Spleen (tissue), 11 donors: ENCODE measurements at regions not wholly inside any gene's neighbourhood (a gene's known extent, or its start where the extent isn't known, plus 50 kb on each side); places are given as distances from the start of the nearest gene placed in this dataset.

ENCODE experiments used
- DNase-seq: peaks from one replicate; pipeline ENCODE4 v3.0.0-alpha.2; 2020
- H3K27ac ChIP-seq, 8 donors: fragments of 200-600 bp; sonication (generic) in 7 of 8; 1 replicate in 4 of 8; 2 replicates in 4 of 8; pipeline versions ENCODE4 v1.5.0 to v1.8.0; 2016 to 2021; ENCODE audit warnings: inconsistent platforms in 4 of 8, mild to moderate bottlenecking in 4 of 8, moderate library complexity in 1 of 8
- H3K27me3 ChIP-seq, 7 donors: fragments of 200-600 bp; sonication (generic) in 6 of 7; replicated peaks in 1 of 7; 1 replicate in 4 of 7; 2 replicates in 3 of 7; pipeline versions ENCODE4 v1.5.0 to v1.8.0; 2016 to 2021; ENCODE audit warnings: inconsistent platforms in 3 of 7, mild to moderate bottlenecking in 1 of 7
- H3K36me3 ChIP-seq, 6 donors: fragments of 200-600 bp; sonication (generic) in 5 of 6; 1 replicate in 4 of 6; 2 replicates in 2 of 6; pipeline versions ENCODE4 v1.5.0 to v1.8.0; 2016 to 2021; ENCODE audit warnings: inconsistent platforms in 2 of 6
- H3K4me1 ChIP-seq, 6 donors: fragments of 200-600 bp; sonication (generic) in 5 of 6; 1 replicate in 3 of 6; 2 replicates in 3 of 6; pipeline versions ENCODE4 v1.5.0 to v1.8.0; 2016 to 2021; ENCODE audit warnings: inconsistent platforms in 3 of 6
- H3K4me3 ChIP-seq, 8 donors: fragments of 200-600 bp; sonication (generic) in 7 of 8; 1 replicate in 4 of 8; 2 replicates in 4 of 8; pipeline versions ENCODE4 v1.5.0 to v1.8.0; 2016 to 2021; ENCODE audit warnings: inconsistent platforms in 4 of 8, mild to moderate bottlenecking in 4 of 8, moderate library complexity in 2 of 8
- H3K9me3 ChIP-seq, 8 donors: fragments of 200-600 bp; sonication (generic) in 7 of 8; 1 replicate in 4 of 8; 2 replicates in 4 of 8; pipeline versions ENCODE4 v1.5.0 to v1.8.0; 2016 to 2021; ENCODE audit warnings: inconsistent platforms in 4 of 8
- POLR2A ChIP-seq, 3 donors: fragments of 450-650 bp; IDR thresholded peaks; one replicate each; pipeline ENCODE4 v1.5.1; 2017; ENCODE audit warnings: antibody characterized with exemption in 3 of 3, mild to moderate bottlenecking in 1 of 3
- POLR2AphosphoS5 ChIP-seq, 3 donors: sonication (generic); formaldehyde crosslinking; IDR thresholded peaks; one replicate each; pipeline ENCODE4 v1.5.1; 2017; ENCODE audit warnings: antibody characterized with exemption in 3 of 3
- WGBS, 5 donors: extraction: QIAGEN DNeasy Blood & Tissue Kit in 3 of 5; methylation state at CpG; one replicate each; pipeline versions ENCODE4 v1.1.5 to v1.1.7; 2013 to 2018; 5-methylcytosine and 5-hydroxymethylcytosine counted together
- intact Hi-C: fragments of 100-400 bp; cut with DNase I; formaldehyde crosslinking; loops from one replicate; pipeline ENCODE4 v1.15.0; 2023; ENCODE audit warnings: low total_unique reads
- TF ChIP-seq, protein P1 (sequence below), 11 experiments: fragments of 200-600 bp in 7 of 11; fragments of 450-650 bp in 4 of 11; sonication (generic) in 4 of 11; IDR thresholded peaks in 8 of 11; conservative IDR thresholded peaks in 3 of 11; 1 replicate in 7 of 11; 2 replicates in 4 of 11; pipeline versions ENCODE4 v1.4.0 to v1.8.0; 2016 to 2021; ENCODE audit warnings: antibody characterized with exemption in 11 of 11, inconsistent platforms in 4 of 11, mild to moderate bottlenecking in 1 of 11
- donor health status: healthy with polysubstance abuse.
- donor health status: DM: no; HTN: no; CAD: no; lungs with moderate emphysema.
- donor health status: DM: no; HTN: no; CAD: no.
- donor health status: Bipolar disorder and iron deficiency.
- donor health status: healthy.
- donor health status: DM: no; HTN: no; CAD: no.
- donor health status: DM: yes; HTN: yes; CAD: no.

DNA sequence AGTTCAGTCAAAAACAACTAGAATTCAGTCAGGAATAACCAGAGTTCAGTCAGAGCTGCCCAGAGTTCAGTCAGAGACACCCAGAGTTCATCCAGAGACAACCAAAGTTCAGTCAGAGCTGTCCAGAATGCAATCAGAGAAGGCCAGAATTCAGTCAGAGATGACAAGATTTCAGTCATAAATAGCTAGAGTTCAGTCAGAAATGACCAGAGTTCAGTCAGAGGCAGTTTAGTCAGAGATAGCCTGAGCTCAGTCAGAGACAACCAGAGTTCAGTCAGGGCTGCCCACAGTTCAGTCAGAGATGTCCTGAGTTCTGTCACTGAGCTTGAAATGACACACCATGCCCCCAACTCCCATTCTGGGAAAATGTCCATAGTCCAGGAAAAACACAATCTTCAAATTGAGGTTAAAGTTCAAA, 1102.8 kb downstream of the BCL11B start:
- H3K27me3 ChIP-seq, result peaks cover 0 to 4% (median 0%) of the 10 kb centered on the region in 7 donors
- H3K4me3 ChIP-seq, result no peak overlapping the region
- H3K27ac ChIP-seq, result peak overlapping the region in 1 of 8 donors; percentile 63
- H3K36me3 ChIP-seq, result no peaks in the 10 kb centered on the region
- intact Hi-C loops, result no loop called here
- no peak for TF ChIP-seq POLR2AphosphoS5 (IDR thresholded peaks at IDR 0.05)
- TF ChIP-seq, protein P1, sequence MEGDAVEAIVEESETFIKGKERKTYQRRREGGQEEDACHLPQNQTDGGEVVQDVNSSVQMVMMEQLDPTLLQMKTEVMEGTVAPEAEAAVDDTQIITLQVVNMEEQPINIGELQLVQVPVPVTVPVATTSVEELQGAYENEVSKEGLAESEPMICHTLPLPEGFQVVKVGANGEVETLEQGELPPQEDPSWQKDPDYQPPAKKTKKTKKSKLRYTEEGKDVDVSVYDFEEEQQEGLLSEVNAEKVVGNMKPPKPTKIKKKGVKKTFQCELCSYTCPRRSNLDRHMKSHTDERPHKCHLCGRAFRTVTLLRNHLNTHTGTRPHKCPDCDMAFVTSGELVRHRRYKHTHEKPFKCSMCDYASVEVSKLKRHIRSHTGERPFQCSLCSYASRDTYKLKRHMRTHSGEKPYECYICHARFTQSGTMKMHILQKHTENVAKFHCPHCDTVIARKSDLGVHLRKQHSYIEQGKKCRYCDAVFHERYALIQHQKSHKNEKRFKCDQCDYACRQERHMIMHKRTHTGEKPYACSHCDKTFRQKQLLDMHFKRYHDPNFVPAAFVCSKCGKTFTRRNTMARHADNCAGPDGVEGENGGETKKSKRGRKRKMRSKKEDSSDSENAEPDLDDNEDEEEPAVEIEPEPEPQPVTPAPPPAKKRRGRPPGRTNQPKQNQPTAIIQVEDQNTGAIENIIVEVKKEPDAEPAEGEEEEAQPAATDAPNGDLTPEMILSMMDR (IDR thresholded peaks at IDR 0.05 in 8 of 11, conservative IDR thresholded peaks at IDR 0.05 in 3 of 11), result no peak
- TF ChIP-seq POLR2A (IDR thresholded peaks at IDR 0.05), result no peak
- H3K9me3 ChIP-seq, result peaks cover 0 to 3% (median 0%) of the 10 kb centered on the region in 8 donors
- peaks cover 0 to 23% (median 12%) of the 10 kb centered on the region in 6 donors for H3K4me1 ChIP-seq
- DNase-seq, result no peak

DNA sequence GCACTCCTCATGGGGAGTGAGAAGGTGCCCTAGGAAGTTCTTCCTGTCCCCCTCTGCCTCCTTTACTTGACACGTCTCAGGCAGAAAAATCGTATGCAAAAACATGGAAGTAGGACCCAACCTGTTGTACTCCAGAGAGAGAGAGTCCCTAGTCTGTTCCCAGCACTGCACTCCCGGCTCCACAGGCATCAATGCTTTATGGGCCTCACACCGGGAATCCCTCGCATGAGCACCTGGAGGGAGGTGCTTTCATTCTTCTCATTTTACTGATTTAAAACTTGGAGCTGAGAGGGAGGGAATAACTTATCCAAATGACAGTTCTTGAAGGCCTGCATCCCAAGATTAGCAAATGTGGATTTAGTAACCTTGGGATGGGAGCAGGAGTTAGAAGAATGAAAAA, 1101.4 kb downstream of the BCL11B start:
- no peak overlapping the region for H3K4me3 ChIP-seq
- H3K4me1 ChIP-seq, result peaks cover 0 to 35% (median 15%) of the 10 kb centered on the region in 6 donors
- WGBS, 5 donors, result 54 to 79% (median 61%) methylated on average over 5 of the region's 5 CpGs

DNA sequence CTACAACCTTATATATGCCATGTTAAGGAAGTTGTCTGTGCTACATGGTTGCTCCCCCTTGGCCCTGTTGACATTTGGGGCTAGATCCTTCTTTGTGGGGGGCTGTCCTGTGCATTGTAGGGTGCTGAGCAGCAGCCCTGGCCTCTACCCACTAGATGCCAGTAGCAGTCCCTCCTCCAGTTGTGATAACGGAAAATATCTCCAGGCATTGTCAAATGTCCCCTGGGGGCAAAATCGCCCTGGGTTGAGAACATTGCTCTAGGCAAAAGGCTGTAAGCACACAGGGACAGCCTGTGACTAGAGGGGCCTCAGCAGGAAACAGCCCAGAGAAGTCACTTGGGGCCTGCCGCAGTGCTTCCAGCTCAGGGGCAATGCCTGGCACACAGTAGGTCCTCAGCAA, 1100.3 kb downstream of the BCL11B start:
- peaks cover 0 to 3% (median 0%) of the 10 kb centered on the region in 8 donors for H3K9me3 ChIP-seq
- no peaks in the 10 kb centered on the region for H3K36me3 ChIP-seq
- TF ChIP-seq POLR2A (IDR thresholded peaks at IDR 0.05) (no peak), POLR2AphosphoS5 (IDR thresholded peaks at IDR 0.05) (no peak)
- TF ChIP-seq, protein P1 (IDR thresholded peaks at IDR 0.05 in 8 of 11, conservative IDR thresholded peaks at IDR 0.05 in 3 of 11), result no peak
- peak overlapping the region in 7 of 8 donors; percentile 15 to 80 (median 58) for H3K27ac ChIP-seq
- peaks cover 0 to 37% (median 15%) of the 10 kb centered on the region in 6 donors for H3K4me1 ChIP-seq
- no peak for DNase-seq
- no peak overlapping the region for H3K4me3 ChIP-seq
- intact Hi-C loops, result no loop called here
- H3K27me3 ChIP-seq, result peaks cover 0 to 4% (median 0%) of the 10 kb centered on the region in 7 donors
- WGBS, 5 donors, result 66 to 100% (median 80%) methylated on average over 1 to 3 of the region's 3 CpGs

More for the DNA sequence above, 1101.4 kb downstream of the BCL11B start:
- no peak for TF ChIP-seq POLR2A (IDR thresholded peaks at IDR 0.05)
- no peak for TF ChIP-seq POLR2AphosphoS5 (IDR thresholded peaks at IDR 0.05)
- TF ChIP-seq, protein P1 (IDR thresholded peaks at IDR 0.05 in 8 of 11, conservative IDR thresholded peaks at IDR 0.05 in 3 of 11), result no peak
- intact Hi-C loops, result no loop called here
- H3K36me3 ChIP-seq, result no peaks in the 10 kb centered on the region
- H3K9me3 ChIP-seq, result peaks cover 0 to 3% (median 0%) of the 10 kb centered on the region in 8 donors
- no peak for DNase-seq
- peak overlapping the region in 4 of 8 donors; percentile 34 to 80 (median 65) for H3K27ac ChIP-seq
- H3K27me3 ChIP-seq, result peaks cover 0 to 4% (median 0%) of the 10 kb centered on the region in 7 donors

DNA sequence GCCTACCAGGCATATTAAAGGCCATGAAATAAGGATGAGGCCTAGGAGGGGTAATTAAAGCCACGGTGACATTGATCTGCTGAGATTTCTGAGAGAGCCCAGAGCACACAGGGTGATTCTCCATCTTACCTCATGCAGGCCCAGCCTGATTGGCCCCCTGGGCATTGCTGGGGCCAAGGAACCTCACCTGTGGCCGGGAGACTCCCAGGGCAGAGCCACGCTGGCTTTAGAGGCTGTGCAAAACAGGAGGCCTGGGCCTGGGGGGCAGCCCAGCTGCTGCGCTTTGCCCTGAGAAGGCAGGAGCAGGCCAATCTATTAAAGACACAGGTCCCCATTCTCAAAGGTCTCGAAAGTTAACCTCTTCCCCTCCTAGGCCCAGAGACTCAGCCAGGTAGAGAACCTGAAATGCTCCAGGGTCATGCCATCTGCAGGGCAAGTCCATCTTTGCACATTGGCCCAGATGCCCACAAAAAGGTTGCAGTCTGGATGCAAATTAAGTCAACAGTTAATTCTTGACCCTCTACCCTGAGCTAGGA, 1099.7 kb downstream of the BCL11B start:
- no peak for DNase-seq
- 76 to 77% (median 76%) methylated on average over 2 to 5 of the region's 5 CpGs for WGBS, 5 donors
- Histone ChIP-seq H3K36me3 (no peaks in the 10 kb centered on the region), H3K4me3 (no peak overlapping the region), H3K9me3 (peaks cover 0 to 3% (median 0%) of the 10 kb centered on the region in 8 donors), H3K27me3 (peaks cover 0 to 4% (median 0%) of the 10 kb centered on the region in 7 donors), H3K27ac (peak overlapping the region in 7 of 8 donors; percentile 15 to 80 (median 58)), H3K4me1 (peaks cover 0 to 37% (median 15%) of the 10 kb centered on the region in 6 donors)
- intact Hi-C loops, result no loop called here
- TF ChIP-seq, protein P1 (IDR thresholded peaks at IDR 0.05 in 8 of 11, conservative IDR thresholded peaks at IDR 0.05 in 3 of 11), result no peak
- no peak for TF ChIP-seq POLR2A (IDR thresholded peaks at IDR 0.05)
- TF ChIP-seq POLR2AphosphoS5 (IDR thresholded peaks at IDR 0.05), result no peak
